RCC 7860 (cell line): ENCODE measurements at regions not wholly inside any gene's neighbourhood (a gene's known extent, or its start where the extent isn't known, plus 50 kb on each side); places are given as distances from the start of the nearest gene placed in this dataset.

Experiments used
- DNase-seq: peaks from one replicate; pipeline ENCODE4 v3.0.0-alpha.2; 2015; ENCODE audit warnings: low spot score
- FAIRE-seq: peaks from 2 replicates; lab custom pipeline; 2012; peaks lifted over from hg19 to GRCh38; lab: Jason Lieb, UNC

GRCh38 chr11:127390465-127390864 lies 389.9 kb upstream of the KIRREL3 start:
- FAIRE-seq (no peak), DNase-seq (no peak)

- FAIRE-seq (no peak), DNase-seq (no peak)
These were observed 384.5 kb upstream of the KIRREL3 start for GRCh38 chr11:127385071-127385470.

GRCh38 chr11:127383026-127383425 lies 382.5 kb upstream of the KIRREL3 start:
- FAIRE-seq (no peak), DNase-seq (no peak)

- DNase-seq (no peak), FAIRE-seq (no peak)
These were observed 380.7 kb upstream of the KIRREL3 start for GRCh38 chr11:127381247-127381646.

- no peak for FAIRE-seq
- no peak for DNase-seq
These were observed 379.1 kb upstream of the KIRREL3 start for GRCh38 chr11:127379686-127380085.

- FAIRE-seq (no peak), DNase-seq (no peak)
These were observed 375.7 kb upstream of the KIRREL3 start for GRCh38 chr11:127376301-127376700.

GRCh38 chr11:127369356-127369755 lies 368.8 kb upstream of the KIRREL3 start:
- FAIRE-seq (no peak), DNase-seq (no peak)

GRCh38 chr11:127362754-127363308 lies 362.3 kb upstream of the KIRREL3 start:
- no peak for DNase-seq
- FAIRE-seq: no peak

GRCh38 chr11:127358160-127358559 lies 357.6 kb upstream of the KIRREL3 start:
- DNase-seq: no peak
- no peak for FAIRE-seq

- DNase-seq (no peak), FAIRE-seq (no peak)
These were observed 349.9 kb upstream of the KIRREL3 start for GRCh38 chr11:127350476-127350875.

GRCh38 chr11:127345819-127346459 lies 345.4 kb upstream of the KIRREL3 start:
- no peak for FAIRE-seq
- DNase-seq: no peak

- FAIRE-seq (no peak), DNase-seq (no peak)
These were observed 339.9 kb upstream of the KIRREL3 start for GRCh38 chr11:127340438-127340837.

- DNase-seq (no peak), FAIRE-seq (no peak)
These were observed 338.8 kb upstream of the KIRREL3 start for GRCh38 chr11:127339376-127339775.

- no peak for DNase-seq
- no peak for FAIRE-seq
These were observed 338.1 kb upstream of the KIRREL3 start for GRCh38 chr11:127338380-127339259.

- DNase-seq: no peak
- no peak for FAIRE-seq
These were observed 333.9 kb upstream of the KIRREL3 start for GRCh38 chr11:127334466-127334865.

- FAIRE-seq: no peak
- DNase-seq: no peak
These were observed 332.3 kb upstream of the KIRREL3 start for GRCh38 chr11:127332896-127333295.

- no peak for DNase-seq
- FAIRE-seq: no peak
These were observed 329.5 kb upstream of the KIRREL3 start for GRCh38 chr11:127330044-127330443.

GRCh38 chr11:127308291-127308690 lies 307.7 kb upstream of the KIRREL3 start:
- DNase-seq (no peak), FAIRE-seq (no peak)

- DNase-seq: no peak
- no peak for FAIRE-seq
These were observed 307.1 kb upstream of the KIRREL3 start for GRCh38 chr11:127307700-127308099.

- FAIRE-seq (no peak), DNase-seq (no peak)
These were observed 304.1 kb upstream of the KIRREL3 start for GRCh38 chr11:127304634-127305033.

- DNase-seq: no peak
- no peak for FAIRE-seq
These were observed 288.4 kb upstream of the KIRREL3 start for GRCh38 chr11:127288926-127289325.

- DNase-seq (no peak), FAIRE-seq (no peak)
These were observed 281.0 kb upstream of the KIRREL3 start for GRCh38 chr11:127281534-127281933.
